ENCODE measurements at regions not wholly inside any gene's neighbourhood (a gene's known extent, or its start where the extent isn't known, plus 50 kb on each side); places are given as distances from the start of the nearest gene placed in this dataset.

DNA sequence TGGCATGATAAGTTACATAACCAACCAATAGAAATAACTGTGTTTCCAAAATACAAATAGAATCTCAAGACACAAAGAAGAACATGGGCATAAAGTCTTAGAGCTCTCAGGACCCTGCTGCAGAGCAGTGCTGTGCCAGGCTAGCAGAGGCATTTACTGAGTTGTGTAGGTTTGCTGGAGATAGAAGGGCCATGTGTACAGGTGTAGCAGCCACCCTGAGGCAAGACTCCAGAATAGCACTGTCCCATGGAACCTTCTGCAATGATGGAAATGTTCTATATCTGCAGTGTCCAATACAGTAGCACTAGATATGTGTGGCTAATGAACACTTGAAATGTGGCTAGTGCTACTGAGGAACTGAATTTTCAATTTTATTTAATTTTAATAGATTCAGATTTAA lies 267.0 kb upstream of the UMPS start:
- Histone ChIP-seq H3K27me3 (ENCODE audit: control insufficient read depth in 2 of 2, insufficient read depth in 2 of 2, low read length in 2 of 2) (peaks cover 0 to 2% of the 10 kb centered on the region in 2 experiments), H3K79me2 (ENCODE audit: control insufficient read depth, insufficient read depth, low read length) (no peaks in the 10 kb centered on the region), H3K4me1 (ENCODE audit: control insufficient read depth, extremely low read depth, insufficient read depth, low read length) (no peaks in the 10 kb centered on the region), H3K9ac (replicated peaks; ENCODE audit: extremely low read depth, insufficient read depth, low read length) (no peak overlapping the region), H3K9me3 (replicated peaks; ENCODE audit: control insufficient read depth, insufficient read depth, low read length) (no peaks in the 10 kb centered on the region), H3K36me3 (ENCODE audit: control insufficient read depth in 2 of 2, extremely low read depth in 1 of 2, insufficient read depth in 2 of 2, low read length in 2 of 2) (no peaks in the 10 kb centered on the region), H2AFZ (ENCODE audit: low read depth, low read length) (no peak overlapping the region), H3K4me2 (ENCODE audit: insufficient read depth, low read length) (no peak overlapping the region), H4K20me1 (replicated peaks; ENCODE audit: control insufficient read depth, extremely low read depth, insufficient read depth, low read length) (no peaks in the 10 kb centered on the region), H3K27ac (ENCODE audit: insufficient read depth, low read depth, low read length) (no peak overlapping the region), H3K4me3 (replicated peaks in 1 of 3; ENCODE audit: insufficient read depth in 1 of 3, low read depth in 1 of 3, low read length in 3 of 3) (no peak overlapping the region), H3K9me1 (replicated peaks; ENCODE audit: control insufficient read depth, extremely low read depth, insufficient read depth, low read length) (no peaks in the 10 kb centered on the region)
- ChIA-PET POLR2A (no interaction called here), CTCF (interaction anchor here (11.7 kb wide), 1 partner anchor 111 kb away, joined by 256 read pairs; no protein-coding TSS in a partner anchor)
- dilution Hi-C loops (cut with MboI; ENCODE audit: extremely low pct_ligation_motif_present, low sequenced_read_pairs): no loop called here
- BruUV-seq (replicated peaks): no TSS peak
- TF ChIP-seq GATA2 (IDR thresholded peaks at IDR 0.05; ENCODE audit: insufficient read depth, insufficient read length, low read depth, low read length) (no peak), POLR2AphosphoS5 (IDR thresholded peaks at IDR 0.05; ENCODE audit: insufficient read depth, low read depth, low read length) (no peak), FOS (IDR thresholded peaks at IDR 0.05; ENCODE audit: borderline replicate concordance, insufficient read depth, low read length) (no peak), MYC (IDR thresholded peaks at IDR 0.05; ENCODE audit: low read depth, low read length) (no peak), JUN (IDR thresholded peaks at IDR 0.05; ENCODE audit: borderline replicate concordance, insufficient read depth, insufficient read length, low read depth) (no peak), EZH2 (IDR thresholded peaks at IDR 0.05; ENCODE audit: borderline replicate concordance, low read depth, low read length, severe bottlenecking) (no peak), POLR2A (IDR thresholded peaks at IDR 0.05; ENCODE audit: low read depth, low read length) (no peak)
- TF ChIP-seq, protein P1, sequence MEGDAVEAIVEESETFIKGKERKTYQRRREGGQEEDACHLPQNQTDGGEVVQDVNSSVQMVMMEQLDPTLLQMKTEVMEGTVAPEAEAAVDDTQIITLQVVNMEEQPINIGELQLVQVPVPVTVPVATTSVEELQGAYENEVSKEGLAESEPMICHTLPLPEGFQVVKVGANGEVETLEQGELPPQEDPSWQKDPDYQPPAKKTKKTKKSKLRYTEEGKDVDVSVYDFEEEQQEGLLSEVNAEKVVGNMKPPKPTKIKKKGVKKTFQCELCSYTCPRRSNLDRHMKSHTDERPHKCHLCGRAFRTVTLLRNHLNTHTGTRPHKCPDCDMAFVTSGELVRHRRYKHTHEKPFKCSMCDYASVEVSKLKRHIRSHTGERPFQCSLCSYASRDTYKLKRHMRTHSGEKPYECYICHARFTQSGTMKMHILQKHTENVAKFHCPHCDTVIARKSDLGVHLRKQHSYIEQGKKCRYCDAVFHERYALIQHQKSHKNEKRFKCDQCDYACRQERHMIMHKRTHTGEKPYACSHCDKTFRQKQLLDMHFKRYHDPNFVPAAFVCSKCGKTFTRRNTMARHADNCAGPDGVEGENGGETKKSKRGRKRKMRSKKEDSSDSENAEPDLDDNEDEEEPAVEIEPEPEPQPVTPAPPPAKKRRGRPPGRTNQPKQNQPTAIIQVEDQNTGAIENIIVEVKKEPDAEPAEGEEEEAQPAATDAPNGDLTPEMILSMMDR (IDR thresholded peaks at IDR 0.05; ENCODE audit: extremely low read depth in 1 of 2, insufficient read depth in 1 of 2, low read depth in 1 of 2, low read length in 2 of 2): no peak
- TF ChIP-seq, protein P2, sequence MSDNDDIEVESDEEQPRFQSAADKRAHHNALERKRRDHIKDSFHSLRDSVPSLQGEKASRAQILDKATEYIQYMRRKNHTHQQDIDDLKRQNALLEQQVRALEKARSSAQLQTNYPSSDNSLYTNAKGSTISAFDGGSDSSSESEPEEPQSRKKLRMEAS (IDR thresholded peaks at IDR 0.05; ENCODE audit: insufficient read depth, insufficient read length): no peak
- FAIRE-seq: no peak
- DNase-seq (ENCODE audit: low read depth, low spot score): no peak
- intact Hi-C loops (cut with micrococcal nuclease): no loop called here
